HepG2 (cell line): ENCODE measurements at regions not wholly inside any gene's neighbourhood (a gene's known extent, or its start where the extent isn't known, plus 50 kb on each side); places are given as distances from the start of the nearest gene placed in this dataset.

Experiments used
- ATAC-seq: fragments of 200-7000 bp; cut with Tn5 transposase; 3 replicates; pipeline ENCODE4 v1.9.1; 2020; ENCODE audit warnings: mild to moderate bottlenecking, moderate library complexity
- BruUV-seq: library from RNA; stranded (reverse); fragments of 400-500 nt; replicated peaks from 2 replicates; lab custom pipeline; 2021; lab: Mats Ljungman, UMichigan
- CTCF ChIA-PET: fragments of 300-600 bp; formaldehyde crosslinking; extraction: SDS; loops from one replicate; lab custom pipeline; 2021; ENCODE audit warnings: low total read pairs, inconsistent platforms, low intra/inter-chr PET ratio; lab: Yijun Ruan, JAX
- POLR2A ChIA-PET: fragments of 350-600 bp; sonication (Branson Sonifier 250); formaldehyde crosslinking; loops from one replicate; lab custom pipeline; 2020; ENCODE audit warnings: antibody characterized with exemption, inconsistent platforms; lab: Yijun Ruan, JAX
- DNase-seq: peaks from one replicate; pipeline ENCODE4 v3.0.0-alpha.2; 2015; ENCODE audit warnings: low spot score
- FAIRE-seq: peaks from 3 replicates; lab custom pipeline; 2011; peaks lifted over from hg19 to GRCh38; lab: Jason Lieb, UNC
- H2AFZ ChIP-seq: one replicate; pipeline ENCODE4 v1.6.1; 2011; ENCODE audit warnings: low read length, inconsistent platforms
- H3K27ac ChIP-seq: fragments of 300-600 bp; 3 replicates; pipeline ENCODE4 v1.8.0; 2011; ENCODE audit warnings: mixed run types, mild to moderate bottlenecking, mixed read lengths, low read length, inconsistent platforms; ENCODE audit not compliant: insufficient read depth; ENCODE audit errors: extremely low read length
- H3K27me3 ChIP-seq, 2 experiments: fragments of 200-600 bp in 1 of 2; 2 replicates in 1 of 2; 3 replicates in 1 of 2; pipeline versions ENCODE4 v1.6.0 to v1.8.0; 2011; ENCODE audit warnings: low read length in 2 of 2, mild to moderate bottlenecking in 2 of 2, moderate library complexity in 2 of 2, inconsistent platforms in 1 of 2; ENCODE audit not compliant: insufficient read depth in 2 of 2, control insufficient read depth in 1 of 2
- H3K36me3 ChIP-seq, 2 experiments: fragments of 200-600 bp in 1 of 2; replicated peaks in 1 of 2; 2 replicates in 1 of 2; 3 replicates in 1 of 2; pipeline versions ENCODE4 v1.5.1 to v1.8.0; 2011; ENCODE audit warnings: low read length in 2 of 2, inconsistent platforms in 1 of 2; ENCODE audit not compliant: insufficient read depth in 2 of 2, control insufficient read depth in 1 of 2
- H3K4me1 ChIP-seq: 2 replicates; pipeline ENCODE4 v1.5.1; 2012; ENCODE audit warnings: low read length, inconsistent platforms; ENCODE audit not compliant: insufficient read depth
- H3K4me2 ChIP-seq: 2 replicates; pipeline ENCODE4 v1.6.0; 2011; ENCODE audit warnings: low read depth, low read length, inconsistent platforms
- H3K4me3 ChIP-seq, 3 experiments: fragments of 200-600 bp in 1 of 3; sonication (generic), shearing (Covaris generic) in 1 of 3; replicated peaks in 1 of 3; 2 replicates each; pipeline ENCODE4 v1.5.1; 2011 to 2016; ENCODE audit warnings: low read length in 3 of 3, inconsistent platforms in 2 of 3, low read depth in 2 of 3, mild to moderate bottlenecking in 2 of 3, control low read depth in 1 of 3, mixed read lengths in 1 of 3; ENCODE audit not compliant: insufficient read depth in 1 of 3
- H3K79me2 ChIP-seq: one replicate; pipeline ENCODE4 v1.6.1; 2011; ENCODE audit warnings: low read length, inconsistent platforms; ENCODE audit not compliant: insufficient read depth
- H3K9ac ChIP-seq: 2 replicates; pipeline ENCODE4 v1.6.0; 2011; ENCODE audit warnings: mild to moderate bottlenecking, low read depth, low read length, inconsistent platforms; ENCODE audit not compliant: insufficient read depth
- H3K9me3 ChIP-seq: 2 replicates; pipeline ENCODE4 v1.5.1; 2012; ENCODE audit warnings: mild to moderate bottlenecking, low read length
- H4K20me1 ChIP-seq: 2 replicates; pipeline ENCODE4 v1.6.0; 2011; ENCODE audit warnings: inconsistent platforms, mild to moderate bottlenecking, low read length, moderate library complexity; ENCODE audit not compliant: insufficient read depth
- CTCF ChIP-seq: sonication (generic); formaldehyde crosslinking; IDR thresholded peaks from 2 replicates; pipeline ENCODE4 v1.5.0; 2020; ENCODE audit warnings: mild to moderate bottlenecking, missing genetic modification reagents, moderate library complexity
- HMGA1 ChIP-seq: sonication (generic); formaldehyde crosslinking; conservative IDR thresholded peaks from 2 replicates; pipeline ENCODE4 v1.4.0; 2020; ENCODE audit warnings: missing genetic modification reagents
- ZBTB38 ChIP-seq: sonication (generic); formaldehyde crosslinking; IDR thresholded peaks from 2 replicates; pipeline ENCODE4 v1.5.1; 2020; ENCODE audit warnings: mild to moderate bottlenecking, missing genetic modification reagents
- ZNF883 ChIP-seq: sonication (generic); formaldehyde crosslinking; IDR thresholded peaks from 2 replicates; pipeline ENCODE4 v1.5.1; 2020; ENCODE audit warnings: mild to moderate bottlenecking, missing genetic modification reagents; ENCODE audit errors: not compliant biosample characterization
- WGBS: methylation state at CpG from one replicate; pipeline ENCODE4 v1.1.6; 2017; ENCODE audit warnings: low lambda C conversion rate; 5-methylcytosine and 5-hydroxymethylcytosine counted together
- in situ Hi-C: cut with HindIII; loops from 2 replicates; pipeline ENCODE4 v1.10.0; 2017; ENCODE audit warnings: low pct_unique_long_range_greater_than_20kb; ENCODE audit not compliant: extremely low pct_ligation_motif_present
- intact Hi-C: fragments of 100-400 bp; cut with micrococcal nuclease; formaldehyde crosslinking; loops from one replicate; pipeline ENCODE4 v1.10.0; 2022; ENCODE audit not compliant: unreplicated experiment
- TF ChIP-seq, protein P1 (sequence below): sonication (generic); formaldehyde crosslinking; IDR thresholded peaks from 2 replicates; pipeline ENCODE4 v1.8.0; 2022; ENCODE audit warnings: low read depth, missing genetic modification reagents

- TF ChIP-seq, protein P1, sequence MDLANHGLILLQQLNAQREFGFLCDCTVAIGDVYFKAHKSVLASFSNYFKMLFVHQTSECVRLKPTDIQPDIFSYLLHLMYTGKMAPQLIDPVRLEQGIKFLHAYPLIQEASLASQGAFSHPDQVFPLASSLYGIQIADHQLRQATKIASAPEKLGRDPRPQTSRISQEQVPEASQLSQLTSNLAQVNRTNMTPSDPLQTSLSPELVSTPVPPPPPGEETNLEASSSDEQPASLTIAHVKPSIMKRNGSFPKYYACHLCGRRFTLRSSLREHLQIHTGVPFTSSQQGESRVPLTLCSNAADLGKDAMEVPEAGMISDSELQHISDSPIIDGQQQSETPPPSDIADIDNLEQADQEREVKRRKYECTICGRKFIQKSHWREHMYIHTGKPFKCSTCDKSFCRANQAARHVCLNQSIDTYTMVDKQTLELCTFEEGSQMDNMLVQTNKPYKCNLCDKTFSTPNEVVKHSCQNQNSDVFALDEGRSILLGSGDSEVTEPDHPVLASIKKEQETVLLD: no peak
- TF ChIP-seq HMGA1 (no peak), ZNF883 (no peak)
Measured at GRCh38 chr4:3369781-3370674, 71.7 kb upstream of the HGFAC start (continued).

DNA sequence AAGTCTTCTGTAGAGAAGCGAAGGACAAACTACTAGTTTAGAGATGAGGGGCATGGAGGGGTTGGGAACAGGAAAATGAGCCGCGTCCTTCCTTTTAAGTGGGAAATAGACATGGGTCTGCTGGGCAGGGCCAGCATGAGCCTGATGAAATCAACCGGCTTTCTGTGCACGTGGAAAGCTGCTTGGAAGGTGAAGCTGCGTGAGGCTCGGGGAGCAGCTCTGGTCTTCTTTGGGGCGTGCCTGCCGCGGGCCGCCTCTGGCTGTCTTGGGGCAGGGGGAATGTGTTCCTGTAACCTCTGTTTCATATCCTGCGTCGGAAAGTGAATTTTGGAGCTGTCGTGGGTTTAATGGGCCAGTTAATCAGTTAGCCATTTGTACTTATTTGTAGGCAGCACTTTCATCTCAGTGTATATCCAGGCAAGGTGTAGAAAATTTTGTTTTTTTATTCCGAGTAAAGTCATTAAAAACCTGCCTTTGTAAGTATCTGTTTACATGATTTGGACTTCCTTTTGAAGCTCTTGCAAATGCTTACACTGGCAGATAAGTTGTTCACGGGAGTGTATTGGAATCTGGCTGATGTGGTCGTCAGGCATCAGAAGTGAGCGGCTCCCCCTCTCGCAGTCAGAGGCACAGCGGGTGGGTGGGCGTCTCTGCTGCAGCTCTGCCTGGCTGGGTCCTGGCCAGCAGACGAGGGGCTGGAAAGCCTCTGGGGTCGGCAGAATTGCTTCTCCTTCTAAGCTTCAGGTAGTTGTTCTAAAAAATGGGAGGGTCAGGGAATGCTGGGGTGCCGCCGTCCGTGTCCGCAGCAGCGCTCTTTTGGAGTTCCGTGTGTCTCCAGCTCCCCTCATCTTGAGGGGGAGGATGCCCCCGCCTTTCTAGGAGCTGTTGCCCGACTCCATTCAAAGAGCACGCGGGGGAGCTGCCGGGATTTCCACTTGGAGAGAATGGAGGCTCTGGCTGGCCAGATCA is 70.5 kb upstream of the HGFAC start:
- POLR2A ChIA-PET: no interaction called here
- no peak overlapping the region for H3K4me2 ChIP-seq
- H4K20me1 ChIP-seq: no peaks in the 10 kb centered on the region
- no peak overlapping the region for H3K9ac ChIP-seq
- H3K79me2 ChIP-seq: no peaks in the 10 kb centered on the region
- CTCF ChIA-PET: no interaction called here
- no peak overlapping the region for H2AFZ ChIP-seq
- H3K27me3 ChIP-seq: no peaks in the 10 kb centered on the region
- FAIRE-seq: no peak
- intact Hi-C loops (no loop called here), in situ Hi-C loops (no loop called here)
- H3K36me3 ChIP-seq: peaks cover 2 to 8% of the 10 kb centered on the region in 2 experiments; a peak in 4 of 5 replicates
- H3K4me1 ChIP-seq: peaks cover 24% of the 10 kb centered on the region
- 91% methylated on average over 23 of the region's 34 CpGs for WGBS
- ATAC-seq: no peak
- no peaks in the 10 kb centered on the region for H3K9me3 ChIP-seq
- no peak overlapping the region for H3K27ac ChIP-seq
- BruUV-seq: no TSS peak
- TF ChIP-seq CTCF (CRISPR knock-in tag) (no peak), ZBTB38 (CRISPR knock-in tag) (peak; percentile 31; the same call in 1 of the 2 replicates)
- H3K4me3 ChIP-seq: no peak overlapping the region
- no peak for DNase-seq
